Thyroid gland (tissue), 4 donors: ENCODE measurements at regions not wholly inside any gene's neighbourhood (a gene's known extent, or its start where the extent isn't known, plus 50 kb on each side); places are given as distances from the start of the nearest gene placed in this dataset.

Source experiments
- CTCF ChIP-seq, 6 experiments: fragments of 200-600 bp in 3 of 6; fragments of 450-650 bp in 3 of 6; sonication (generic) in 3 of 6; IDR thresholded peaks; one replicate each; pipeline ENCODE4 v1.5.1; 2016 to 2019; ENCODE audit warnings: antibody characterized with exemption in 6 of 6, mild to moderate bottlenecking in 2 of 6, inconsistent platforms in 1 of 6, moderate library complexity in 1 of 6
- POLR2A ChIP-seq, 2 donors: fragments of 450-650 bp; IDR thresholded peaks; one replicate each; pipeline ENCODE4 v1.6.1; 2017; ENCODE audit warnings: antibody characterized with exemption in 2 of 2, mild to moderate bottlenecking in 2 of 2, moderate library complexity in 1 of 2

DNA sequence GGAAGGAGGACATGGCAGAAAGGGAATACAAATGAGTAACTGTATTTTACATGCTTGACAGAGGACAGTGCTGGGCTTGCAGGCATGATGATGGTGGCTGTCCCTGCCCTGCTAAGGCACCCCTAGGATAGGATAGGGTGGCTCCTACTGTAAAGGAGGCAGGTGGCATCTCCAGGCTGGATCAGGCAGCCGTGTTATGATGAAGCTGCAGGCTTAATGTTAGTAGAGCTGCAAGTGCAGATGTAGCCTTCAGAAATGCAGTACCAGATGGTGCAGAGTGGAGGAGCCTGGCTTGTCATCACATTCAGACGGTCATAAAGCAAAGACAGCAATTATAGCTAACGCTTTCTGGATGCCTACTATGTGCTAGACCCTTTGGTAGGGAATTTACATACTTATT, 287.9 kb upstream of the PODXL start:
- TF ChIP-seq CTCF (IDR thresholded peaks at IDR 0.05) (no peak), POLR2A (IDR thresholded peaks at IDR 0.05) (no peak)
